HG02981 (cell line): ENCODE measurements at regions not wholly inside any gene's neighbourhood (a gene's known extent, or its start where the extent isn't known, plus 50 kb on each side); places are given as distances from the start of the nearest gene placed in this dataset.
"Not testable (repeated sequence)": the region's sequence is repeated elsewhere in the genome, so short reads cannot be mapped to it uniquely, and the experiment has no call there.

Experiments used
- ATAC-seq: cut with Tn5 transposase; IDR thresholded peaks from one replicate; pipeline ENCODE4 v1.9.1; 2021; ENCODE audit warnings: mild to moderate bottlenecking, moderate library complexity; ENCODE audit not compliant: unreplicated experiment

- no peak for ATAC-seq
These were observed 495.9 kb upstream of the NECTIN3 start for GRCh38 chr3:110575702-110576101.

GRCh38 chr3:110576960-110577359 is 494.7 kb upstream of the NECTIN3 start:
- ATAC-seq, result no peak

- ATAC-seq, result no peak
These were observed 493.8 kb upstream of the NECTIN3 start for GRCh38 chr3:110577854-110578253.

GRCh38 chr3:110579840-110580550 is 491.6 kb upstream of the NECTIN3 start:
- ATAC-seq, result no peak

- ATAC-seq, result no peak
These were observed 488.2 kb upstream of the NECTIN3 start for GRCh38 chr3:110583373-110583935.

GRCh38 chr3:110588906-110589305 is 482.7 kb upstream of the NECTIN3 start:
- no peak for ATAC-seq

GRCh38 chr3:110589341-110589740 is 482.3 kb upstream of the NECTIN3 start:
- ATAC-seq, result no peak

- no peak for ATAC-seq
These were observed 477.9 kb upstream of the NECTIN3 start for GRCh38 chr3:110593749-110594148.

- ATAC-seq, result no peak
These were observed 472.6 kb upstream of the NECTIN3 start for GRCh38 chr3:110598847-110599490.

GRCh38 chr3:110608566-110608965 is 463.1 kb upstream of the NECTIN3 start:
- no peak for ATAC-seq

- no peak for ATAC-seq
These were observed 459.6 kb upstream of the NECTIN3 start for GRCh38 chr3:110612045-110612444.

GRCh38 chr3:110614186-110614585 is 457.4 kb upstream of the NECTIN3 start:
- no peak for ATAC-seq

GRCh38 chr3:110615454-110615853 is 456.2 kb upstream of the NECTIN3 start:
- no peak for ATAC-seq

GRCh38 chr3:110618512-110619226 is 452.9 kb upstream of the NECTIN3 start:
- no peak for ATAC-seq

GRCh38 chr3:110620118-110620517 is 451.5 kb upstream of the NECTIN3 start:
- ATAC-seq, result no peak

- peak; percentile 57 for ATAC-seq
These were observed 448.0 kb upstream of the NECTIN3 start for GRCh38 chr3:110623571-110623970.

- no peak for ATAC-seq
These were observed 447.0 kb upstream of the NECTIN3 start for GRCh38 chr3:110624576-110624975.

- ATAC-seq, result no peak
These were observed 446.3 kb upstream of the NECTIN3 start for GRCh38 chr3:110625201-110625747.

- not testable (repeated sequence) for ATAC-seq
These were observed 444.9 kb upstream of the NECTIN3 start for GRCh38 chr3:110626652-110627111.

- no peak for ATAC-seq
These were observed 442.8 kb upstream of the NECTIN3 start for GRCh38 chr3:110628650-110629301.

- no peak for ATAC-seq
These were observed 441.7 kb upstream of the NECTIN3 start for GRCh38 chr3:110629917-110630316.
